ENCODE measurements at regions not wholly inside any gene's neighbourhood (a gene's known extent, or its start where the extent isn't known, plus 50 kb on each side); places are given as distances from the start of the nearest gene placed in this dataset.
A peak's percentile ranks its signal among the peaks of the same experiment; 100 is the strongest.

DNA sequence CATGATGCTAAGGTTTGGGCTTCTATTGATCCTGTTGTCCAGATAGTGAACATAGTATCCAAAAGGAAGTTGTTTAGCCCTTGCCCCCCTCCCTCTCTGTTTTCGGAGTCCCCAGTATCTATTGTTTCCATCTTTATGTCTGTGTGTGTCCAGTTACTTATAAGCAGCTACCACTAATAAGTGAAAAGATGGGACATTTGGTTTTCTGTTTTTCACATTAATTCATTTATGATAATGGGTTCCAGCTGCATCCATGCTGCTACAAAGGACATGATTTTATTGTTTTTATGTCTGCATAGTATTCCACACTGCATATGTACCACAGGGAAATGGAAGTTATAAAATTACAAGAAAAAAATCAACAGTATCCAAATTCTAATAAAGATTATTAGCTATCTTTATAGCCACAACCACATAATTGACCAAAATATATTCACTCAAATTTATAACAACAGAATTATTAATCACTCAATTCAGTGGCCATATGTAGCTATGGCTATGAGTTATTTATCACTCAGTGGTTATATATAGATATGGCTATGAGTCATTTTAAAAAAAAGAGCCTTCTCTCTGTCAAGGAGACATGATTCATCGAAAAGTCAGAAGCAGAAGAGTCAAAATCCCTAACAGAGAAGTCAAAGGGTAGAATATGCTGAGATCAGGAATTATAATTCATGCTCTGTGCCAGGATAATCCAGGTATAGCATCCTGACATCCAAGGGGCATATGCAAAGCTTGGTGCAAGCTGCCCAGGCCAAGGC is 367.5 kb downstream of the DEPDC1B start:
- DNase-seq = no peak

- DNase-seq = no peak
Observed at GRCh38 chr5:60330236-60330635, 369.7 kb downstream of the DEPDC1B start.

GRCh38 chr5:60325870-60326269 is 374.1 kb downstream of the DEPDC1B start:
- DNase-seq = no peak

- no peak for DNase-seq
Observed at GRCh38 chr5:60323596-60323995, 376.4 kb downstream of the DEPDC1B start.

DNA sequence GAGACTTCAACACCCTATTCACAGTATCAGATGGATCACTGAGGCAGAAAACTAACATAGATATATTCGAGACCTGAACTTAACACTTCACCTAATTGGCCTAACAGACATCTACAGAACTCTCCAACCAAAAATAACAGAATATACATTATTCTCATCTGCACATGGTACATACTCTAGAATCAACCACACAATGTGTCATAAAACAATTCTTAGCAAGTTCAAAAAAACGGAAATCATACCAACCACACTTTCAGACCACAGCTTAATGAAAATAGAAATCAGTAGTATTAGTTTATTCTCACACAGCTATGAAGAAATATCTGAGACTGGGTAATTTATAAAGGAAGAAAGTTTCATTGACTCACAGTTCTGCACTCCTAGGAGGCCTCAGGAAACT is 387.9 kb downstream of the DEPDC1B start:
- no peak for DNase-seq

- no peak for DNase-seq
Observed at GRCh38 chr5:60299944-60300343, 400.0 kb downstream of the DEPDC1B start.

DNA sequence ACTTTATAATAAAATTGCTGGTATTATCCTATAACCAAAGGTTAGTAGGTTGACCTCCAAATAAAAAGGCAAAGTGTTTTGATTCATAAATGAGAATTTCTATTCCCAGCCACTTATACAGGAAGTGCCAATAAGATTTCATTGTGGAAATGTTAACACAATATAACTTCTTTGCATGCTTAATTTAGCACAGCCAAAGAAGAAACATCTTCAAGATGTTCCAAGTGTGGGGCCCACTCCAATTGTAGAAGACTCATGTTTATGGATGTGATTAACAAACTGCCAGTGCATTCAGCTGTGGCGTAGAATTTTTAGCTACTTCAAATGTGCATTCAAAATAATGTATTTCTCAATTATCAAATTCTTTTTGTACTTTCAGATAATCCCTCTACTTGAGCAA is 402.3 kb downstream of the DEPDC1B start:
- no peak for DNase-seq

- DNase-seq = no peak
Observed at GRCh38 chr5:60295423-60295822, 401.9 kb upstream of the PDE4D start.

DNA sequence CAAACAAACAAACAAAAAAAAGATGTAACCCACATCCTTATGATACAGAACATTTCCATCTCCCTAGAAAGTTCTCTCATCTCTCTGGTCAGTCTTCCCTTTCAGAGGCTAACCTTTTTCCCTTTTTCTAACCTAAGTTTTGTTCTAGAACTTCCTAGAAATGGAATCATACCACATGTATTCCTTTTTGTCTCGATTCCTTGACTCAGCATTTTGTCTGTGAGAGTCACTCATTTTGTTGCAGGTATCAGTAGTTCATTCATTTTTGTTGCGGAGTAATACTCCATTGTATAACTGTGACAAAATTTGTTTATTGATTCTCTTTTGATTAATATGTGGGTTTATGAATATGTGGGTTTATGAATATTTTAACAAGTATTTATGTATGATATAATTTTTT is 400.0 kb upstream of the PDE4D start:
- no peak for DNase-seq

GRCh38 chr5:60287174-60287771 is 393.7 kb upstream of the PDE4D start:
- DNase-seq = peak in 1 of 2 donors; percentile 2

DNA sequence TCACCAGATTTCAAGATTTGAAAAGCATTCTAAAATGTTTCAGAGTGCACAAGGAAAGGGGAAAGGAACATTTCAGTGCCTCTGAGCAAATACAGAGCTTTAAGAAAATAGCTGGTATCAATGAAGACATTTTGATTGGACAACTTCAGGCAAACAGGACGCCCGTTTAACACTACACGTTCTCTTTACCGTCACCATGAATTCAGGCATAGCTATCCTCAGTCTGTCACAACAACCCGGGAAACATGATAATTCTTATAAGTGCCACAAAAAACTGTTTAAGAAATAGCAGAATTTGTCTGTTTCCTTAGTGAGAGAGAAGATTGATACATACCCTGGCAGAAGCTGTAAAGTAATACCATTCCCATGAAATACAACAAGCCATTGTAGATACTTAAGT is 392.4 kb upstream of the PDE4D start:
- no peak for DNase-seq

GRCh38 chr5:60280943-60281342 is 387.4 kb upstream of the PDE4D start:
- DNase-seq = no peak

DNA sequence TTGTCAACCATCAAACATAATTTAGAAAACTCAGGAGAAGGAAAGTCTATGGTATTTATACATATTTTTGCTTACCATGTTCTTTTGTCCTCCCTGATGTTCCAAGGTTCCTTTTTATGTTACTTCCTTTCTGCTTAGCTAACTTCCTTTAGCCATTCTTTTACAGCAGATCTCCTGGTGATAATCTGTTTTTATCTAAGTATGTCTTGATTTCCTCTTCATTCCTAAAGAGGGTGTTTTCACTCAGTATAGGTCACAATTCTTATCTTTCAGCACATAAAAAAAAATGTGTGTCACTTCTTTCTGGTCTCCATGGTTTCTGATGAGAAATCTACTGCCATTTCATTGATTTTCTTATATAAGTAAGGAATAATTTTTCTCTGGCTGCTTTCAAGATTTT is 384.4 kb upstream of the PDE4D start:
- DNase-seq = no peak

- no peak for DNase-seq
Observed at GRCh38 chr5:60274747-60275146, 381.2 kb upstream of the PDE4D start.

- no peak for DNase-seq
Observed at GRCh38 chr5:60271517-60271916, 378.0 kb upstream of the PDE4D start.

DNA sequence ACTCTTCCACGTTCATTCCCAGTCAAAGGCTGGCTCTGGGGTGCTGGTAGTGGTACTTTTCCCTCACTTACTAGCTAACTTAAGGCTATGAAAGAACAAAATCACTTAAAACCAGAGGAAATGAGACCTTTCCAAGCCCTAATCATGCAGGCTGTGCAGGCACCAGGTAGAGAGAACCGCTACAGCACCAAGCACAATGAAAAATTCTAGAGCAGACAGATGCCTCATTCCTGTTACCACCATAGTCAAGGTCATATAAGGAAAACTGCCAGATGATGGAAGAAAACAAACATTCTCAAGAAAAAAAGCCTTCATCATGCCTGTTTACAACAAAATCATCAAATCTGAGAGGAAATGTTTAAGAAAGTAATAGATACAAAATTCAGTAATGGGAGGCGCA is 374.4 kb upstream of the PDE4D start:
- no peak for DNase-seq

GRCh38 chr5:60263346-60263745 is 369.8 kb upstream of the PDE4D start:
- DNase-seq = no peak

- DNase-seq = no peak
Observed at GRCh38 chr5:60262576-60263295, 369.2 kb upstream of the PDE4D start.

- DNase-seq = no peak
Observed at GRCh38 chr5:60261732-60262131, 368.2 kb upstream of the PDE4D start.

- no peak for DNase-seq
Observed at GRCh38 chr5:60260658-60261057, 367.1 kb upstream of the PDE4D start.

GRCh38 chr5:60259730-60260129 is 366.2 kb upstream of the PDE4D start:
- no peak for DNase-seq

DNA sequence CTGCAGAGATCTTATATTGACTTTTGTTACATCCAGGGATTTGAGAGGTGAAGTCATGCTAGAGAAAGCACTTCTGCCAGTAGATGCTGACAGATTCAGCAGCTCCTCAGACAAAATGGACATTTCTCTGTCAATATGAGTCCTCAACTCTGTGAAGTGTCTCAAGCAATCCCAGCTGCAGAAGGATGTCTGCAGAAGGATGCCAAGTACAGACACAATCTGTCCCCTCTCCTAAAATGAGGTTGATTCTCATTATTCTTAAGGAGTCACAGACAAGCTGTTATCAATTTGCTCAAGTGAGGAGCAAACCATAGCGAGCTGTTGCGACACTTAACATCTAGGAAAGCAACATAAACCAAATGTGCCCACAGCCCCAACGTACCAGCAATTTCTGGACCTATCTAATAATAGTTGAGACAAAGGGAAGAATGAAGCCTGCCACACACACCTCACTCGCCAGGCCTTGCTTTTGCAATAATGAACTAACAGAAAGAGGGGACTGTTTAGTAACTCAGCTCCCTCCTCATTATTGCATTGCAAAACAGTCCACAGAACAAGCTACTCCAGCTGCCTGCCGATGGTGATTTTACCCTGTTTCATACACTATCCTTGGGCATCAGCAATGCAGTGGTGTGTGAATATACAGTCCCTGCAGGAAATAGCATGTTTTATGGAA is 364.2 kb upstream of the PDE4D start:
- DNase-seq = no peak

DNA sequence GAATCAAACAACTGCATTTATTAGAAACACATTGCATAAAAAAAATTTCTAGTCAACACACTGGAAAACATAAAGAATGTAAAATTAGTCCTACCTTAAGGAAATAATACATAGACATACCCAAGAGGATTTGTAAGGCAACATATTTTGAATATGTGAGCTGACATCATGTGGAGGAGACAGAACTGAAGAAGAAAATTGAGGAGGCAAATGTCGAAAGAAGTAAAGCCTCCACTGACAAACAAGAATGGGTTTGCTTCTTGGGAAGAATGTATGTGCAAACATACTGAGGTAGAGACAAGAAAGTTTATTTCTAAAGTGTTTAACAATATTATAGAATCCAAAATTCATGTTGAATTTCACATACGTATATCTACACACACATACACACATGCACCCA is 363.0 kb upstream of the PDE4D start:
- DNase-seq = no peak

DNA sequence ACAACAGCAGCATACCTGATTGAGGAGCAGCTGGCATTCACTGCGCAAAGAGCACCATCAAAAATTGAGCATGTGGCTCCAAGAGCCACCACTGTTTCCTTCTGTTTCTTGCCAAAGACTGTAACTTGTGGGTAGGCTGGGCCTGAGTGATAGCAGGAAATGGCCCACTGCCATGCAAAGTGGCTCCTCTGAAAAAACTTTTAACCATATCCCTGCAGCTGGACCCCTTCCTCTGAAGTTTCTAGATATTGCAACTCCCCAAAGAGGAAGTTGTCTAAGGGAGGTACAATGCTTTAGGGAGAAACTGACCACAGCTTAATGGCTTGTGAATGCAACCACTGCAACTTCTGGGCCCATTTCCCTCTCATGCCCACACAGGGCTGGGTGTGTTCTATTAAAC is 355.4 kb upstream of the PDE4D start:
- no peak for DNase-seq

All from stimulated activated CD4-positive, alpha-beta T cell treated with anti-CD3 and anti-CD28 coated beads, Interleukin-2, amount 100 ng/mL, for 24 hours (primary cell).